IPS-NIHi7 (cell line): ENCODE measurements at regions not wholly inside any gene's neighbourhood (a gene's known extent, or its start where the extent isn't known, plus 50 kb on each side); places are given as distances from the start of the nearest gene placed in this dataset.
"Not testable (repeated sequence)": the region's sequence is repeated elsewhere in the genome, so short reads cannot be mapped to it uniquely, and the experiment has no call there.

ENCODE experiments used
- DNase-seq: peaks from one replicate; pipeline ENCODE4 v3.0.0; 2012; ENCODE audit warnings: mixed read lengths; ENCODE audit errors: extremely low spot score

DNA sequence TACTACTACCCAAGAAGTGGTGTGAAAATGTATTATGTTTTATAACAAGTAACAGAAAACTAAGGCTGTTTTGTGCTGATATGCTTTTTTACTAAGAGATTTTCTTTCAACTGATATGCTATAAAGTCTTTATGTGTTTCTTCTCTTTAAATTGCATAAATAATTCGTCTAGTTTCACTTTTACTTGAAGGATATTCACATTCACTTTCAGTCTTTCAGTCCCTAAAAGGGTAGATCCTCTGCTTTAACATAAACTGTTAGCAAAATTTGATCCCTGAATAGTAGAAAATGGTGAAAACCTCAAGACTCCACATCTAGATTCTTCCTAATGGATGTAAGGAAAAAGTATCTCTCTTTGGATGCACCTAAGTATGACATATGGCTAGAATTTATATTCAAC, 69.0 kb upstream of the FST start:
- DNase-seq = no peak

DNA sequence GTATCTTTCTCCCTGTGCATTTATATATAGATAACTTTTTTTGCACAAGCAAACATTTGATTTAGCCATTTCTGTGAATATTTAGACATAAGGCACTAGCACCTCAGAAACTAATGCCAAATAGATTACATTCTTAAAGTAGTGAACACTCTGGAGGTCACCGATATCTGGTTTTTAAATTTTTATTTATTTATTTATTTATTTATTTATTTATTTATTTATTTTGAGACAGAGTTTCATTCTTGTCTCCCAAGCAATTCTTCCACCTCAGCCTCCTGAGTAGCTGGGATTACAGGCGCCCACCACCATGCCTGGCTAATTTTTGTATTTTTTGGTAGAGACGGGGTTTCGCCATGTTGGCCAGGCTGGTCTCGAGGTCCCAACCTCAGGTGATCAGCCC, 67.9 kb upstream of the FST start:
- DNase-seq = not testable (repeated sequence)

GRCh38 chr5:53416144-53416738, 64.2 kb upstream of the FST start:
- DNase-seq = no peak

- peak; percentile 48 for DNase-seq
Measured at GRCh38 chr5:53418409-53418808, 62.0 kb upstream of the FST start.

DNA sequence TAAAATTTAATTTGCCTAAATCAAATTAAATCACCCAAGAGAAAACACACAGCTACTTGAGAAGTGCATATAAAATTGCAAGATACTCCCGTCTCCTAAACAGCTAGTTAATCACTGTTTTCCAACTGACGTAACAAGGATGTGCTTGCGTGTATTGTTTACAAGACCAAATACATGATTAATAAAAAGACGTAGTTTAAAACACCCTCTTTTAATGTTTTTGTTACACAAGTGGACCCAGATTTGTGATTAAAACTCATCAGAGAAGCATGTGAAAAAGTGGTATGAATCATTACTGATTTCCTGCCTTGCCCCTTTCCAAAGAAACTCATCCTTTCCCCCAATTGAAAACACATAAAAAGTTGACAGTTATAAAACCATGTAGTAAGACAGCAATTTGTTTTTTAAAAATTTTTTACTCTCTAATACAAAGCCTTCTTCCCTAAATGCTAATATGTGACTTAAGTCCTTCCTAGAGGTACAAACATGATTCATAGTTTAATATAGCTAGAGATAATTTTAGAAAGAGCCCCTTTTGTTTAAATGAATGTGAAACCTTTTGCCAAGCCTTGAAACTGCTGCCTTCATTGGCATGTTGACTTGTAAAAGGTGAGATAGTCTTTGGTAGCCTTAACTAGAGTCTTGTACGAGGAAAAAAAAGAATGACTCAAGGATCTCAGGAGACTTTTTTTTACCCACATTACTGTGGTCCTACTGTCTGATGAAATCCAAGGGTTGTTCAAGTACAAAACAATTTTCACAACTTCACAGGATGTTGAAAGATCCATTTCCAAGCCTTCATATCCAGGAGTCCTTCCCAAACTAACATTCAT, 61.4 kb upstream of the FST start:
- no peak for DNase-seq

DNA sequence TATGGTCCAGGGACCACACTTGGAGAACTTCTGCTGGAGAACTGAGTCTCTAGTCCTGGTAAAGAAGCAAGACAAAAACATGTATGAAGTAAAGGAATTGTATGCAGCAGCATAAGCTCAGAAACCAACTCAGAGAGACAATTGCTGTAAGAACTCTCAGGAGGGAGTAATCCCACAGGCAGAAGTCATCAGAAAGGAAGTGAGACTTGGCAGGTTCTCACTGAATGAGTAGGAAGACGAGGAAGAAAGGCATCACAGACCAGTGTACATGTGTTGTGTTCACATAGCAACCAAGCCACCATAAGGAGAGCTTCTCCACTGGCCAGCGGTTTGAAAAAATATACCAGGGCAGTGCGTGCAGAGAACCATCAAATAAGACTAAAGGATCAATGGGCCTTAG, 57.9 kb upstream of the FST start:
- no peak for DNase-seq

- no peak for DNase-seq
Measured at GRCh38 chr5:53423724-53424123, 56.7 kb upstream of the FST start.

DNA sequence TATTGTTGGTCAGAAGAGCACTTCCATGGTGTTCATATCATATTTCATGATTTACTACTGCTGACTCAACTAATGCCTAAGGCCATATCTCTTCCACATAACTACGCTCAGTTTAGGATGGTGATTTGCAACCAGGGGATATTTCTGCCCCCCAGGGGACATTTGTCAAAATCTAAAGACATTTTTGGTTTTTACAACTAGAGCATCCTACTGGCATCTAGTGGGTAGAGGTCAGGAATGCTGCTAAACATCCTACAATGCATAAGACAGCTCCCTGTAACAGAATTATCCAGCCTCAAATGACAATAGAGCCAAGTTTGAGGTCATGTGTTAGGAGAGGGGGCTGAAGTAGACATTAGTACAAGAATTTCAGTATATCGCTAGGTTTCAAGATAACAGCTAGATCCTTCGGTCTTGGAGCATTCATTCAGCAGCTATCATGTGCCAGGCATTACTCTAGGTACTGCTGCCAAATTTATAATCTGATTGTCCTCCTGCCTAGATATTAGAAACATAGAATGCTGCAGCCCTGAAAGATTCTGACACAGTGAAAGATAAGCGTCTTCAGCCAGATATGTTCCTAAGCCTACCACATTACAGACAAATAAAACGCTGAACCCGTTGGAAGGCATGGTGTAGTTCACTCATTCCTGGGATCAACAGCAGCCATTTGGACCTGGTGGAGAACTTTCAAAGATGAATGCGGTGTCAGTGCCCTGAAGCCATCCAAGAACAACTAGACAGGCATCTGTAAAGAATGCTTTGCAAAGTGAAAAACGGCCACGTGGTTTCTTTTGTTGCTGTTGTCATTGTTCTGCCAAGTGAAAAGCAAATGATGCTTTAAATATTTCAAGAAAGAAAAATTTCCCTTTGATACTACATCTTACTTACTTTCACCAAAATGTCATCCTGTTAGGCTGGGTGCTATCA, 55.5 kb upstream of the FST start:
- no peak for DNase-seq

- peak; percentile 76 for DNase-seq
Measured at GRCh38 chr5:53425687-53426511, 54.5 kb upstream of the FST start.

GRCh38 chr5:53426512-53426830, 54.0 kb upstream of the FST start:
- no peak for DNase-seq

DNA sequence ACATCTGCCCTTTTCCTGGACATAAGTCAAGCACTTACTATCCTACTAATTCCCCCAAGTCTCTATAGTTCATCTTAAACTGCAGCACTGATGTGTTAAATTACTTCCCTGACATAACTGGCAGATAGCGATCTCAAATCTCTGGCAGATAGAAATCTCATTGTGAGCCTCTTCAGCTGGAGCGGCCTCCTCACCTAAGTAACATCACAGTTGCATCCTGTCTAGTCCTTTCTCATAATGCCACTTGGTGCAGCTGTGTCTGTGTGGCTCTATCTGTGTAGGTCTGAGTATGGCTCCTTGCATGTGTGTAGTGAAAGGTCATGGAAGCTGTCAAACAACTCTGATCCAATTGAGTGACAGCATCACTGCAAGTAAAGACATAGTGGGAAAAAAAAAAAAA, 53.6 kb upstream of the FST start:
- no peak for DNase-seq

DNA sequence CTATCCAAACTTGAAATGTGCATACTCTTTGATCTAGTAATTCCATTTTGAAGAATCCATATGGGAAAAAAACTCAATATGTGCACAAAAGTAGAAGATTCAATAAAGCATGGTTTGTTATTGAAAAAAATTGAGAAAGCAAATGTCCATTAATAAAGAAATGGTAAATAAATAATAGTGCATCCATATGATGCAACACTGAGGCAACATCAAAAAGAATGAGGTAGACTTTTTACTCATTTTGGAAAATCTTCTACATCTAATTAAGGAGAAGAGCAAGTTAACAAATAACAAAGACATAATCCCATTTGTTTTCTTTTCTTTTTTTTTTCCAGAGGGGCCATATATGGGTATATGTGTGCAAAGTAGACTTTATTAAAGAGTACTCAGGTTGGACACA, 52.5 kb upstream of the FST start:
- no peak for DNase-seq

GRCh38 chr5:53429706-53430105, 50.7 kb upstream of the FST start:
- DNase-seq = no peak

DNA sequence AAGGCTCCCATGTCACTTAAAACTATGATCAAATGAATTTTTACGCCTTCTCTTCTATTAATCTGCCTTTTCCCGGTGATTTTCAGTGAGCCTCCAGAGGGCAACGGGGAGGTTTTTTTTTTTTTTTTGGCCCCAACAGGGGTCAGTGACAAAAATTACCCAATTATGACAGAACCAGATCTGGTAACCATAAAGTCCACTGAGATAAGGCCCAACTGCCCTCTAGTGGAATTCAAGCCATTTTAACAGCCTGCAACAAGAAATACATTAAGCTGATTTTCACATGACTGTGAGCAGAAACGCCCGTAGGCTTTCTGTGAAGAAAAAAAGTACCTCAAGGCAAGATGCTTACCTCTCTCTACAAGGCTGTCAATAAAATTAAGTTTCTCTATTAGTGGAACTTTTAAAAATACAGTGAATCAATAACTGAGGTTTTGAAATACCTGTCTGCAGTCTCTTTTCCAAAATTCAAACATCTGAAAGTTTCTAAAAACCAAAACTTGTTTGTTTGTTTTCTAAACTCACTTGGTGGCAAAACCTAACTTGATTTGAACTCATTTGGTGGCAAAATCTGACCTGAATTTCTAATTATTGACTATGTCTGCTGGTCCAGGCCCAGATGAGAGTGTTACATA, 49.7 kb upstream of the FST start:
- DNase-seq = peak; percentile 20
